ENCODE measurements at regions not wholly inside any gene's neighbourhood (a gene's known extent, or its start where the extent isn't known, plus 50 kb on each side); places are given as distances from the start of the nearest gene placed in this dataset.

GRCh38 chr5:159398936-159399335 lies 68.6 kb upstream of the IL12B start:
- H3K27me3 ChIP-seq, result peaks cover 0 to 3% of the 10 kb centered on the region in 2 donors
- H3K27ac ChIP-seq, result no peak overlapping the region
- no peaks in the 10 kb centered on the region for H3K36me3 ChIP-seq
- no peak for TF ChIP-seq CTCF (IDR thresholded peaks at IDR 0.05)
- no peaks in the 10 kb centered on the region for H3K9me3 ChIP-seq
- H3K4me1 ChIP-seq, result peaks cover 0 to 1% (median under 1%) of the 10 kb centered on the region in 4 donors
- intact Hi-C loops (cut with DNase I; ENCODE audit: low total_unique reads), result no loop called here
- no peak for DNase-seq
- no peak overlapping the region for H3K4me3 ChIP-seq

- Histone ChIP-seq H3K27me3 (no peaks in the 10 kb centered on the region), H3K27ac (no peak overlapping the region), H3K4me1 (peaks cover 0 to 16% (median 9%) of the 10 kb centered on the region in 4 donors), H3K4me3 (no peak overlapping the region), H3K36me3 (no peaks in the 10 kb centered on the region), H3K9me3 (no peaks in the 10 kb centered on the region)
- TF ChIP-seq CTCF (IDR thresholded peaks at IDR 0.05), result no peak
- intact Hi-C loops (cut with DNase I; ENCODE audit: low total_unique reads), result no loop called here
- DNase-seq, result no peak
Measured at GRCh38 chr5:159400476-159400875, 70.2 kb upstream of the IL12B start.

DNA sequence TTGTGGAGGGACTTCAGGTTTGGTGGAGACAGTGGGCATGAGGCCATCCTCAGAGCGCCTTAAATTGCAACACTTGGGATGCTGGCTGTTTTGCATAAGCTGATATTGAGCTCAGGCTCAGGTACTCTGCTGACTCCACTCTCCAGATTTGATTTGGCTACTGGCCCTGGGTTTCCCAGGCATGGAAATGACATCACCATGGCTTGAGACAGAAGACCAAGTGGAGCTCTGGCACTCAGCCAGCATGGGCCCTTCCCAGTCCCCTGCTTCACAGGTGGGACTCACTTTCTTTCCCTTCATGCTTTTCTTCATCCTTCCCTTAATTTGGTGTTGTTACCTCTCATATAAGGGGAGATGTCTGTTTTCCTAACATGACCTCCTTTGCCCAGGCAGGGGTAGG lies 72.0 kb upstream of the IL12B start:
- Histone ChIP-seq H3K27ac (no peak overlapping the region), H3K36me3 (no peaks in the 10 kb centered on the region), H3K9me3 (no peaks in the 10 kb centered on the region), H3K4me3 (no peak overlapping the region), H3K27me3 (peaks cover 0 to 3% of the 10 kb centered on the region in 2 donors), H3K4me1 (peaks cover 0 to 18% (median 11%) of the 10 kb centered on the region in 4 donors)
- intact Hi-C loops (cut with DNase I; ENCODE audit: low total_unique reads), result no loop called here
- TF ChIP-seq CTCF (IDR thresholded peaks at IDR 0.05), result no peak
- DNase-seq, result no peak

GRCh38 chr5:159402856-159403255 lies 72.6 kb upstream of the IL12B start:
- TF ChIP-seq CTCF (IDR thresholded peaks at IDR 0.05), result no peak
- no peak for DNase-seq
- Histone ChIP-seq H3K36me3 (no peaks in the 10 kb centered on the region), H3K4me3 (no peak overlapping the region), H3K27ac (no peak overlapping the region), H3K9me3 (no peaks in the 10 kb centered on the region), H3K4me1 (peaks cover 0 to 18% (median 11%) of the 10 kb centered on the region in 4 donors), H3K27me3 (peaks cover 0 to 3% of the 10 kb centered on the region in 2 donors)
- intact Hi-C loops (cut with DNase I; ENCODE audit: low total_unique reads), result no loop called here

GRCh38 chr5:159403906-159404681 lies 73.8 kb upstream of the IL12B start:
- Histone ChIP-seq H3K27me3 (peaks cover 0 to 3% of the 10 kb centered on the region in 2 donors), H3K27ac (no peak overlapping the region), H3K4me3 (no peak overlapping the region), H3K4me1 (peaks cover 0 to 18% (median 11%) of the 10 kb centered on the region in 4 donors), H3K36me3 (no peaks in the 10 kb centered on the region), H3K9me3 (no peaks in the 10 kb centered on the region)
- intact Hi-C loops (cut with DNase I; ENCODE audit: low total_unique reads), result no loop called here
- DNase-seq, result no peak
- TF ChIP-seq CTCF (IDR thresholded peaks at IDR 0.05), result no peak
